ENCODE measurements at regions not wholly inside any gene's neighbourhood (a gene's known extent, or its start where the extent isn't known, plus 50 kb on each side); places are given as distances from the start of the nearest gene placed in this dataset.

DNA sequence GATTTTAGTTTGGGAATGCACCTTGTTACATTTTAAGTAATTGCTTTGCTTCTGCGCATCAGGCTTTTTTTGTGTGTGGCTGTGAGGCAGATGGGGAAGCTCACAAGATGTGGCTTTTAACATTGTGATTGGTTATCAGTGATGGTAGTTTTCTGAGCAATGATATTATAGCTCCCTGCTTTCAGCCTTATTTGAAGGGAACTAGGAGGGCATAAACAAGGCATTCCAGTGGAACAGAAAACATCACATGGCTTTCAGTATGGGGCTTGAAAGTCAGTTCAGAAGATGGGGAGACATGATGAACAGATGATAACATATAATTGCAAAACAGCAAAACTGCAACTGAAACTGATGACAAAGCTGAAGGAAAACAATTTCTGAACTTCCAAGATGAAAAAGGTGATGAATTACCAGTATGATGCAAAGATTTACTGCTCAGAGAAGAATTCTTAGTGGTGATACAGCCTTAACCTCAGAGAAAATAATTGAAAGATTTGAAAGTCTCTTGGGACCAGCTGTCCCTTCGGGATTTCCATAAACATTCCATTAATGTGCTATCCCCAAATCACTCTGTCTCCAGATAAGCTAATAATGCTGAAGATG, 439.7 kb downstream of the RND3 start:
- Histone ChIP-seq H3K27me3 (no peaks in the 10 kb centered on the region), H3K4me3 (no peak overlapping the region), H3K27ac (no peak overlapping the region), H3K4me1 (no peaks in the 10 kb centered on the region), H3K36me3 (replicated peaks in 1 of 2; ENCODE audit: insufficient read depth in 1 of 2, low read depth in 2 of 2) (no peaks in the 10 kb centered on the region), H3K9me3 (no peaks in the 10 kb centered on the region)
- TF ChIP-seq, protein P1, sequence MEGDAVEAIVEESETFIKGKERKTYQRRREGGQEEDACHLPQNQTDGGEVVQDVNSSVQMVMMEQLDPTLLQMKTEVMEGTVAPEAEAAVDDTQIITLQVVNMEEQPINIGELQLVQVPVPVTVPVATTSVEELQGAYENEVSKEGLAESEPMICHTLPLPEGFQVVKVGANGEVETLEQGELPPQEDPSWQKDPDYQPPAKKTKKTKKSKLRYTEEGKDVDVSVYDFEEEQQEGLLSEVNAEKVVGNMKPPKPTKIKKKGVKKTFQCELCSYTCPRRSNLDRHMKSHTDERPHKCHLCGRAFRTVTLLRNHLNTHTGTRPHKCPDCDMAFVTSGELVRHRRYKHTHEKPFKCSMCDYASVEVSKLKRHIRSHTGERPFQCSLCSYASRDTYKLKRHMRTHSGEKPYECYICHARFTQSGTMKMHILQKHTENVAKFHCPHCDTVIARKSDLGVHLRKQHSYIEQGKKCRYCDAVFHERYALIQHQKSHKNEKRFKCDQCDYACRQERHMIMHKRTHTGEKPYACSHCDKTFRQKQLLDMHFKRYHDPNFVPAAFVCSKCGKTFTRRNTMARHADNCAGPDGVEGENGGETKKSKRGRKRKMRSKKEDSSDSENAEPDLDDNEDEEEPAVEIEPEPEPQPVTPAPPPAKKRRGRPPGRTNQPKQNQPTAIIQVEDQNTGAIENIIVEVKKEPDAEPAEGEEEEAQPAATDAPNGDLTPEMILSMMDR (IDR thresholded peaks at IDR 0.05): no peak
- TF ChIP-seq POLR2A (IDR thresholded peaks at IDR 0.05): no peak
- 84 to 86% methylated on average over 2 of the region's 2 CpGs for WGBS, 2 donors
- no peak for DNase-seq
- intact Hi-C loops (cut with DNase I): no loop called here
- ATAC-seq: no peak

DNA sequence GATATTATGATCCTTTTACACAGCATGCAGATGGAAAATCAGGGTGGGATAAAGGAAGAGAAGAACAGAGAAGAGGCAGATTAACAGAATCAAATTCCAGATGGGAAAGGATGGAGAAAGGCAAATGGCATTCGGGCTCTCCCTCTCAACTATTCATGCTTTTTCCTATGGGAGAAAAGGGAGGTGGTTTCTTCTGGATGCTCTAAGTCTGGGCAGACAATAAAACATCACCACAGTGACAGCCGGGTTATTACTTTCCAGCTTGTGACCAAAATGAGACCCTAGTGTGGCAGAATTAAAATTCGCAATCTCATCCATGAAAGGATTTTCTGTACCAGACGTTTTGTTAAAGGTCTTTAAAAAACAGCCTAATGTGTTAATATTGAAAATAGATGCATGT, 440.7 kb downstream of the RND3 start:
- ATAC-seq (no peak), DNase-seq (no peak)
- H3K4me3 ChIP-seq: no peak overlapping the region
- 64 to 73% methylated on average over 4 of the region's 4 CpGs for WGBS, 2 donors
- no peaks in the 10 kb centered on the region for H3K27me3 ChIP-seq
- no peak for TF ChIP-seq POLR2A (IDR thresholded peaks at IDR 0.05)
- TF ChIP-seq, protein P1 (IDR thresholded peaks at IDR 0.05): no peak
- H3K9me3 ChIP-seq: no peaks in the 10 kb centered on the region
- no peaks in the 10 kb centered on the region for H3K36me3 ChIP-seq (replicated peaks in 1 of 2; ENCODE audit: insufficient read depth in 1 of 2, low read depth in 2 of 2)
- intact Hi-C loops (cut with DNase I): no loop called here
- H3K27ac ChIP-seq: no peak overlapping the region
- H3K4me1 ChIP-seq: no peaks in the 10 kb centered on the region

DNA sequence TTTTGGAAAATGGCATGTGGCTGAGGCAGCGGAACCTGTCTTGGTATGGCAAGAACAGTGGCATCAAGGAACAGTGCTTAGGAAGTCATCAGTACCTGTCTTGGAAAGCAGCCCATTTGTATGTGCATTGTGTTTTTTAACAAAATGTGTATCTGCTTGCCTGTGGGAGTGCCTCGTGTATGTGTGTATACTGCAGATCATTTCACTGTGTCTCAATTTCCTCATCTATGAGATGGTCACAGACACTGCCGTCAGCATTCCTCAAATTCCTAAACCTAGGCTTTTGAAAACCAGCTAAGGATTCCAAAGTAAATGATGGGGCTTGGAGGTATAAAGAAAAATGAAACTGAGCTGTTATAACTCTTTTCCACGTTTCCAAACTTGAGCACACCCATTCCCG, 441.3 kb downstream of the RND3 start:
- no peaks in the 10 kb centered on the region for H3K4me1 ChIP-seq
- DNase-seq (no peak), ATAC-seq (no peak)
- no peak overlapping the region for H3K4me3 ChIP-seq
- H3K27me3 ChIP-seq: no peaks in the 10 kb centered on the region
- no peak overlapping the region for H3K27ac ChIP-seq
- H3K9me3 ChIP-seq: no peaks in the 10 kb centered on the region
- intact Hi-C loops (cut with DNase I): no loop called here
- WGBS, 2 donors: 60 to 64% methylated on average over 5 of the region's 5 CpGs
- TF ChIP-seq, protein P1 (IDR thresholded peaks at IDR 0.05): no peak
- TF ChIP-seq POLR2A (IDR thresholded peaks at IDR 0.05): no peak
- no peaks in the 10 kb centered on the region for H3K36me3 ChIP-seq (replicated peaks in 1 of 2; ENCODE audit: insufficient read depth in 1 of 2, low read depth in 2 of 2)

DNA sequence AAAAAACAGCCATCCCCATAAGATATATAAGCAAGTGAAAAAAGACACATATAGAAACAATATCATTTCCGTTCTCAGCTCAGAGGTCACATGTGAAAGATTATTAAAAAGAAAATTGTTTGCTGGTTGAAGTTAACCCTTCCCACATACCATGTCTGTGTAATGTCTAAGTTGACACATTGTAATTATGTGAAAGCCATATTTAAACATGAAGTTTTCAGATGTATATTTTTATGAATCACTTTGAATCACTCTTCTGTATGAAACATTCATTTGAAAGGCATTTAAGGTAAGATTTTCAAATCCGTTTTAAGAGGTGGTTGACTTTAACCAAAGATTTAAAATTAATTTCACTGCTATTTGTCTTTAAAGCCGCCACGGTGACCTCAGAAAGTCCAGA, 441.9 kb downstream of the RND3 start:
- intact Hi-C loops (cut with DNase I): no loop called here
- ATAC-seq: no peak

DNA sequence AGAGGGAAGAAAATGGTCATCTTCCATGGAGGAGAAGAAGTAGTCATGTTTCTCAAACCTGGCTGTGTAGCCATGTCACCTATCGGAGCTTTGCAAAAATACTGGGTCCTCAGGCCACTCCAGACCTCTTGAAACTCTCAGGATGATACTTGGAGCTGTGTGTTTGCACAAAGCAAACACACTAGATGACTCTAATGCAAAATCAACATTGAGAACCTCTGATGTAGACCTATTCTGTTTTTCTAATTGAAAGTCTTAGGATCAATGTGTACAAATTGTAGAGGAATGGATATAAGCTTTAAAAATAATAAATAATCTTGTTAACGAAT, 444.3 kb downstream of the RND3 start:
- no peaks in the 10 kb centered on the region for H3K36me3 ChIP-seq (replicated peaks in 1 of 2; ENCODE audit: insufficient read depth in 1 of 2, low read depth in 2 of 2)
- WGBS, 2 donors: 72 to 85% methylated on average over 2 of the region's 2 CpGs

More for the DNA sequence above, 441.9 kb downstream of the RND3 start:
- Histone ChIP-seq H3K9me3 (no peaks in the 10 kb centered on the region), H3K27me3 (no peaks in the 10 kb centered on the region), H3K27ac (no peak overlapping the region), H3K4me1 (no peaks in the 10 kb centered on the region), H3K36me3 (replicated peaks in 1 of 2; ENCODE audit: insufficient read depth in 1 of 2, low read depth in 2 of 2) (no peaks in the 10 kb centered on the region), H3K4me3 (no peak overlapping the region)
- DNase-seq: no peak
- WGBS, 2 donors: 59 to 63% methylated on average over 4 of the region's 4 CpGs
- TF ChIP-seq, protein P1 (IDR thresholded peaks at IDR 0.05): no peak
- no peak for TF ChIP-seq POLR2A (IDR thresholded peaks at IDR 0.05)

More for the DNA sequence above, 444.3 kb downstream of the RND3 start:
- Histone ChIP-seq H3K9me3 (no peaks in the 10 kb centered on the region), H3K27me3 (no peaks in the 10 kb centered on the region), H3K4me1 (no peaks in the 10 kb centered on the region), H3K4me3 (no peak overlapping the region), H3K27ac (no peak overlapping the region)
- intact Hi-C loops (cut with DNase I): no loop called here
- ATAC-seq: no peak
- no peak for DNase-seq
- TF ChIP-seq POLR2A (IDR thresholded peaks at IDR 0.05): no peak
- TF ChIP-seq, protein P1 (IDR thresholded peaks at IDR 0.05): no peak
